Keratinocyte (primary cell): ENCODE measurements at regions not wholly inside any gene's neighbourhood (a gene's known extent, or its start where the extent isn't known, plus 50 kb on each side); places are given as distances from the start of the nearest gene placed in this dataset.

Experiments used
- DNase-seq: peaks from one replicate; pipeline ENCODE4 v3.0.0-alpha.2; 2011; ENCODE audit warnings: low read depth, missing footprints, low spot score
- FAIRE-seq: peaks from 2 replicates; lab custom pipeline; 2011; peaks lifted over from hg19 to GRCh38; lab: Jason Lieb, UNC
- H2AFZ ChIP-seq: 2 replicates; pipeline ENCODE4 v1.6.0; 2012; ENCODE audit warnings: low read length, control low read depth, inconsistent platforms; ENCODE audit not compliant: control insufficient read depth
- H3K27ac ChIP-seq: 2 replicates; pipeline ENCODE4 v1.5.1; 2011; ENCODE audit warnings: low read length; ENCODE audit not compliant: control insufficient read depth, insufficient read depth
- H3K27me3 ChIP-seq: 3 replicates; pipeline ENCODE4 v1.6.0; 2011; ENCODE audit warnings: low read length; ENCODE audit not compliant: control insufficient read depth, insufficient read depth; ENCODE audit errors: extremely low read depth
- H3K36me3 ChIP-seq, 2 experiments: 2 replicates in 1 of 2; 3 replicates in 1 of 2; pipeline ENCODE4 v1.5.1; 2011; ENCODE audit warnings: low read length in 2 of 2, mild to moderate bottlenecking in 1 of 2; ENCODE audit not compliant: control insufficient read depth in 2 of 2, insufficient read depth in 2 of 2; ENCODE audit errors: extremely low read depth in 1 of 2
- H3K4me1 ChIP-seq: 3 replicates; pipeline ENCODE4 v1.5.1; 2011; ENCODE audit warnings: low read length; ENCODE audit not compliant: control insufficient read depth, insufficient read depth; ENCODE audit errors: extremely low read depth
- H3K4me2 ChIP-seq: 3 replicates; pipeline ENCODE4 v1.6.0; 2011; ENCODE audit warnings: low read depth, low read length; ENCODE audit not compliant: control insufficient read depth, insufficient read depth; ENCODE audit errors: extremely low read depth
- H3K4me3 ChIP-seq, 3 experiments: fragments of 200-600 bp in 1 of 3; sonication (generic) in 1 of 3; 2 replicates in 2 of 3; 3 replicates in 1 of 3; pipeline ENCODE4 v1.5.1; 2011 to 2016; ENCODE audit warnings: low read length in 3 of 3, mild to moderate bottlenecking in 3 of 3, control low read depth in 2 of 3, inconsistent platforms in 1 of 3, low read depth in 1 of 3, mixed read lengths in 1 of 3, mixed run types in 1 of 3, moderate library complexity in 1 of 3; ENCODE audit not compliant: control insufficient read depth in 2 of 3, insufficient read depth in 2 of 3; ENCODE audit errors: extremely low read depth in 1 of 3
- H3K79me2 ChIP-seq: 2 replicates; pipeline ENCODE4 v1.6.0; 2012; ENCODE audit warnings: low read length; ENCODE audit not compliant: control insufficient read depth, insufficient read depth
- H3K9ac ChIP-seq: 3 replicates; pipeline ENCODE4 v1.6.0; 2011; ENCODE audit warnings: low read length; ENCODE audit not compliant: control insufficient read depth, insufficient read depth; ENCODE audit errors: extremely low read depth
- H3K9me1 ChIP-seq: 3 replicates; pipeline ENCODE4 v1.6.0; 2011; ENCODE audit warnings: low read length; ENCODE audit not compliant: control insufficient read depth, insufficient read depth; ENCODE audit errors: extremely low read depth
- H3K9me3 ChIP-seq: 2 replicates; pipeline ENCODE4 v1.5.1; 2012; ENCODE audit warnings: low read depth, low read length; ENCODE audit not compliant: control insufficient read depth
- H4K20me1 ChIP-seq: 3 replicates; pipeline ENCODE4 v1.6.0; 2011; ENCODE audit warnings: low read length; ENCODE audit not compliant: control insufficient read depth, insufficient read depth; ENCODE audit errors: extremely low read depth
- EZH2 ChIP-seq: IDR thresholded peaks from one replicate; pipeline ENCODE4 v1.6.1; 2012; ENCODE audit warnings: inconsistent platforms, mild to moderate bottlenecking, low read length, moderate library complexity
- dilution Hi-C: fragments of 300-500 bp; cut with MboI; formaldehyde crosslinking; loops from one replicate; pipeline ENCODE4 v1.7.0; 2020; ENCODE audit warnings: low sequenced_read_pairs; ENCODE audit not compliant: extremely low pct_ligation_motif_present
- TF ChIP-seq, protein P1 (sequence below), 3 experiments: IDR thresholded peaks in 1 of 3; conservative IDR thresholded peaks in 1 of 3; optimal IDR thresholded peaks in 1 of 3; 2 replicates in 2 of 3; 3 replicates in 1 of 3; pipeline versions ENCODE3 to v1.5.1; 2011; ENCODE audit warnings: low read length in 3 of 3, mild to moderate bottlenecking in 3 of 3, moderate library complexity in 2 of 3, control low read depth in 1 of 3, inconsistent platforms in 1 of 3; ENCODE audit not compliant: insufficient read depth in 2 of 3; ENCODE audit errors: extremely low read depth in 1 of 3

DNA sequence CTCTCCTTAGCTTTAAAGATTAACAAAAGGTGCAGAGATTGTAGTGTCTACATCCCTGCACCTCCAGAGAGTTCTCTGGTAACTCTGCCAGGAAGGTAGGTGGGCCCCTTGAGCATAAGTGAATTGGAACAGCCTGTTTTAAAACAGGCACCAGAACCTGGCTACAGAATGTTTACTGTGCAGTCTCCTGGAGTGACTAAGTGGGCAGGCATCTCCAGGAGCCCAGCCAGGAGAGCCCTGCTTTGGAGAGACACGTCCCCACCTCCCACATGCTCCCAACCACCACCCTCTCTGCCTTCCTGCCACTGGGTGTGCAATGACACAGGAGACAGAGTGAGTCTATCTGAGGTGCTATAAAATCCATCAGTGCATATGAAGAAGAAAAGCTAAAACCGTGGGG is 110.3 kb upstream of the EYA4 start:
- Histone ChIP-seq H3K4me2 (no peak overlapping the region), H3K27me3 (no peaks in the 10 kb centered on the region), H4K20me1 (no peaks in the 10 kb centered on the region), H3K9ac (no peak overlapping the region), H3K4me1 (peaks cover 15% of the 10 kb centered on the region), H3K9me1 (no peaks in the 10 kb centered on the region), H3K9me3 (no peaks in the 10 kb centered on the region), H3K36me3 (no peaks in the 10 kb centered on the region), H2AFZ (no peak overlapping the region), H3K27ac (no peak overlapping the region), H3K4me3 (no peak overlapping the region), H3K79me2 (no peaks in the 10 kb centered on the region)
- FAIRE-seq (peak; percentile 83), DNase-seq (peak; percentile 17)
- dilution Hi-C loops = no loop called here
- TF ChIP-seq EZH2 = no peak
- TF ChIP-seq, protein P1, sequence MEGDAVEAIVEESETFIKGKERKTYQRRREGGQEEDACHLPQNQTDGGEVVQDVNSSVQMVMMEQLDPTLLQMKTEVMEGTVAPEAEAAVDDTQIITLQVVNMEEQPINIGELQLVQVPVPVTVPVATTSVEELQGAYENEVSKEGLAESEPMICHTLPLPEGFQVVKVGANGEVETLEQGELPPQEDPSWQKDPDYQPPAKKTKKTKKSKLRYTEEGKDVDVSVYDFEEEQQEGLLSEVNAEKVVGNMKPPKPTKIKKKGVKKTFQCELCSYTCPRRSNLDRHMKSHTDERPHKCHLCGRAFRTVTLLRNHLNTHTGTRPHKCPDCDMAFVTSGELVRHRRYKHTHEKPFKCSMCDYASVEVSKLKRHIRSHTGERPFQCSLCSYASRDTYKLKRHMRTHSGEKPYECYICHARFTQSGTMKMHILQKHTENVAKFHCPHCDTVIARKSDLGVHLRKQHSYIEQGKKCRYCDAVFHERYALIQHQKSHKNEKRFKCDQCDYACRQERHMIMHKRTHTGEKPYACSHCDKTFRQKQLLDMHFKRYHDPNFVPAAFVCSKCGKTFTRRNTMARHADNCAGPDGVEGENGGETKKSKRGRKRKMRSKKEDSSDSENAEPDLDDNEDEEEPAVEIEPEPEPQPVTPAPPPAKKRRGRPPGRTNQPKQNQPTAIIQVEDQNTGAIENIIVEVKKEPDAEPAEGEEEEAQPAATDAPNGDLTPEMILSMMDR (optimal IDR thresholded peaks at IDR 0.05 in 1 of 3, IDR thresholded peaks at IDR 0.05 in 1 of 3, conservative IDR thresholded peaks at IDR 0.05 in 1 of 3; ENCODE audit: extremely low read depth in 1 of 3, insufficient read depth in 2 of 3, low read length in 3 of 3) = peak; percentile 11 to 43 (median 21)

DNA sequence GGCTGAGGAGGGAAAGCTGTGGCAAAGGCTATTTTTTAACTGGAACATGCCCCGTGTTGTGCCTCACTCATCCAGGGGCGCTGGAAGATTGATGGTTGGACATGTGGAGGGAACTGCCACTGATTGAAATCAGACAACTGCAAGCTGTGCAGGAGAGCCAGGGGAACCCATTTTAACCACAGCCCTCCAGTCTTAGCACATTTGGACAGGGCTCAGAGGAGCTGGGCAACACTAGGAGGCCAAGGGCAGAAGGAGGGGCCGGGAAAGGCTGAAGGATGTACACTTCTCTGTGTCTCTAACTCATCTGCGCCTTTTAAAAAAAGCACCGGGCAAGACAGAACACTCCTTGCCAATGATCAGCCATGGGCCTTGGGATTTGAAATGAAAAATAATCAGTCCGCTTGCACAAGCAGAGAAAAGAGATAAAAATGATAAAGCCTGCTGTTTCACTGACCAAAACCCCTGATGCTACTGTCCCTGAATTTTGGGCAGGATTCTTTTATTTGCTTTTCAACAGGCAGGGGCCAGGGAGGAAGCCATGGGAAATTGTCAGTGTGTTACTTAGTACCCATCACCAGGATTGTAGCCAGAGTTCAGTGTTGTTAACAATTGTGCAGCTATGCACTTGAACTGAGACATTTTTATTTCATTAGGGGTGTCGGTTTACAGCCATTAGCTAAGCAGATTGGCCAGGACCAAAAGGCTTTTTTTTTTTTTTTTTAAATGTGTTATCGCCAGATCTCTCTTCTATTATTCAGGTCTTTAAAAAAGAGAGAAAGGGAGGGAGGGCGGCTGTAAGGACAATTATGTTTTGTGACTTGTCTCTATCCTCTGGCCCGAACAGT is 109.3 kb upstream of the EYA4 start:
- Histone ChIP-seq H3K4me3 (no peak overlapping the region), H3K36me3 (no peaks in the 10 kb centered on the region), H3K9me1 (no peaks in the 10 kb centered on the region), H3K27me3 (no peaks in the 10 kb centered on the region), H3K9ac (no peak overlapping the region), H3K4me2 (no peak overlapping the region), H3K27ac (no peak overlapping the region), H4K20me1 (no peaks in the 10 kb centered on the region), H3K4me1 (peaks cover 15% of the 10 kb centered on the region), H2AFZ (no peak overlapping the region), H3K79me2 (no peaks in the 10 kb centered on the region), H3K9me3 (no peaks in the 10 kb centered on the region)
- TF ChIP-seq, protein P1 (optimal IDR thresholded peaks at IDR 0.05 in 1 of 3, IDR thresholded peaks at IDR 0.05 in 1 of 3, conservative IDR thresholded peaks at IDR 0.05 in 1 of 3; ENCODE audit: extremely low read depth in 1 of 3, insufficient read depth in 2 of 3, low read length in 3 of 3) = no peak
- TF ChIP-seq EZH2 = no peak
- DNase-seq (no peak), FAIRE-seq (no peak)
- dilution Hi-C loops = no loop called here
